Astrocyte of the cerebellum (primary cell): ENCODE measurements at regions not wholly inside any gene's neighbourhood (a gene's known extent, or its start where the extent isn't known, plus 50 kb on each side); places are given as distances from the start of the nearest gene placed in this dataset.

Experiments used
- DNase-seq: peaks from one replicate; pipeline ENCODE4 v3.0.0-alpha.2; 2011; ENCODE audit warnings: low read depth
- H3K4me3 ChIP-seq: 2 replicates; pipeline ENCODE4 v1.5.1; 2011; ENCODE audit warnings: mild to moderate bottlenecking, low read depth, low read length, moderate library complexity
- in situ Hi-C: cut with HindIII; loops from 2 replicates; pipeline ENCODE4 v1.10.0; 2017; ENCODE audit warnings: low sequenced_read_pairs
- TF ChIP-seq, protein P1 (sequence below): IDR thresholded peaks from 2 replicates; pipeline ENCODE4 v1.5.1; 2012; ENCODE audit warnings: low read length, low read depth, moderate library complexity, mild to moderate bottlenecking; ENCODE audit errors: missing control alignments

GRCh38 chr2:122636097-122636496, 880.6 kb downstream of the TSN start:
- in situ Hi-C loops = no loop called here
- no peak for DNase-seq

GRCh38 chr2:122639176-122639575, 883.7 kb downstream of the TSN start:
- no peak for DNase-seq
- TF ChIP-seq, protein P1, sequence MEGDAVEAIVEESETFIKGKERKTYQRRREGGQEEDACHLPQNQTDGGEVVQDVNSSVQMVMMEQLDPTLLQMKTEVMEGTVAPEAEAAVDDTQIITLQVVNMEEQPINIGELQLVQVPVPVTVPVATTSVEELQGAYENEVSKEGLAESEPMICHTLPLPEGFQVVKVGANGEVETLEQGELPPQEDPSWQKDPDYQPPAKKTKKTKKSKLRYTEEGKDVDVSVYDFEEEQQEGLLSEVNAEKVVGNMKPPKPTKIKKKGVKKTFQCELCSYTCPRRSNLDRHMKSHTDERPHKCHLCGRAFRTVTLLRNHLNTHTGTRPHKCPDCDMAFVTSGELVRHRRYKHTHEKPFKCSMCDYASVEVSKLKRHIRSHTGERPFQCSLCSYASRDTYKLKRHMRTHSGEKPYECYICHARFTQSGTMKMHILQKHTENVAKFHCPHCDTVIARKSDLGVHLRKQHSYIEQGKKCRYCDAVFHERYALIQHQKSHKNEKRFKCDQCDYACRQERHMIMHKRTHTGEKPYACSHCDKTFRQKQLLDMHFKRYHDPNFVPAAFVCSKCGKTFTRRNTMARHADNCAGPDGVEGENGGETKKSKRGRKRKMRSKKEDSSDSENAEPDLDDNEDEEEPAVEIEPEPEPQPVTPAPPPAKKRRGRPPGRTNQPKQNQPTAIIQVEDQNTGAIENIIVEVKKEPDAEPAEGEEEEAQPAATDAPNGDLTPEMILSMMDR = no peak
- H3K4me3 ChIP-seq = no peak overlapping the region
- in situ Hi-C loops = no loop called here

More at GRCh38 chr2:122636097-122636496, 880.6 kb downstream of the TSN start:
- no peak overlapping the region for H3K4me3 ChIP-seq
- TF ChIP-seq, protein P1 = no peak

DNA sequence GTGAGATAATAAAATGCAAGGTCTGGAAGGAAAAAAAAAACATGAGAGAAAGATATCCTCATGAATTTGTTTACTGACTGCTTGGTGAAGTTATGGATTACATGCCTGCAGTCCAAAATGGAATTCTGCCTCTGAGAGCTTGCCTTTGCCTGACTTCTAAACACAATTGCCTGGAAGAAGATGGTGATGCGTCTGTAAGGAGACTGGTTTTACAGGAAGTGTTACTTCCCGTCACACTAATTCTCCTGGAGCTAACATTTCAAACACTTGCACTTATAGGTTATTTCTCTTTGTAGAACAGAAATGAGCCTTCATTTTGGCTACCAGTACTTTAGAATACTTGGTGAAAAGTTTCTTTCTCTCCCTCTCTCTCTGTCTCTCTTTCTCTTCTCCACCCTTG, 884.3 kb downstream of the TSN start:
- H3K4me3 ChIP-seq = no peak overlapping the region
- TF ChIP-seq, protein P1 = no peak
- no peak for DNase-seq
- in situ Hi-C loops = no loop called here

- in situ Hi-C loops = no loop called here
These were observed 888.4 kb downstream of the TSN start for GRCh38 chr2:122643725-122644329.

GRCh38 chr2:122651236-122651635, 895.8 kb downstream of the TSN start:
- TF ChIP-seq, protein P1 = no peak
- in situ Hi-C loops = no loop called here
- no peak overlapping the region for H3K4me3 ChIP-seq
- no peak for DNase-seq

More at GRCh38 chr2:122643725-122644329, 888.4 kb downstream of the TSN start:
- no peak for DNase-seq
- TF ChIP-seq, protein P1 = no peak
- H3K4me3 ChIP-seq = no peak overlapping the region

GRCh38 chr2:122651780-122652179, 896.3 kb downstream of the TSN start:
- in situ Hi-C loops = no loop called here

More at GRCh38 chr2:122651780-122652179, 896.3 kb downstream of the TSN start:
- H3K4me3 ChIP-seq = no peak overlapping the region
- TF ChIP-seq, protein P1 = no peak
- no peak for DNase-seq
